Body of pancreas (tissue), 4 donors: ENCODE measurements at regions not wholly inside any gene's neighbourhood (a gene's known extent, or its start where the extent isn't known, plus 50 kb on each side); places are given as distances from the start of the nearest gene placed in this dataset.

ENCODE experiments used
- CTCF ChIP-seq, 7 experiments: fragments of 450-650 bp in 4 of 7; fragments of 200-600 bp in 3 of 7; sonication (generic) in 3 of 7; IDR thresholded peaks; one replicate each; pipeline ENCODE4 v1.5.1; 2016 to 2019; ENCODE audit warnings: antibody characterized with exemption in 7 of 7
- POLR2A ChIP-seq, 3 donors: fragments of 450-650 bp; IDR thresholded peaks; one replicate each; pipeline ENCODE4 v1.6.1; 2016; ENCODE audit warnings: antibody characterized with exemption in 3 of 3, mild to moderate bottlenecking in 2 of 3

DNA sequence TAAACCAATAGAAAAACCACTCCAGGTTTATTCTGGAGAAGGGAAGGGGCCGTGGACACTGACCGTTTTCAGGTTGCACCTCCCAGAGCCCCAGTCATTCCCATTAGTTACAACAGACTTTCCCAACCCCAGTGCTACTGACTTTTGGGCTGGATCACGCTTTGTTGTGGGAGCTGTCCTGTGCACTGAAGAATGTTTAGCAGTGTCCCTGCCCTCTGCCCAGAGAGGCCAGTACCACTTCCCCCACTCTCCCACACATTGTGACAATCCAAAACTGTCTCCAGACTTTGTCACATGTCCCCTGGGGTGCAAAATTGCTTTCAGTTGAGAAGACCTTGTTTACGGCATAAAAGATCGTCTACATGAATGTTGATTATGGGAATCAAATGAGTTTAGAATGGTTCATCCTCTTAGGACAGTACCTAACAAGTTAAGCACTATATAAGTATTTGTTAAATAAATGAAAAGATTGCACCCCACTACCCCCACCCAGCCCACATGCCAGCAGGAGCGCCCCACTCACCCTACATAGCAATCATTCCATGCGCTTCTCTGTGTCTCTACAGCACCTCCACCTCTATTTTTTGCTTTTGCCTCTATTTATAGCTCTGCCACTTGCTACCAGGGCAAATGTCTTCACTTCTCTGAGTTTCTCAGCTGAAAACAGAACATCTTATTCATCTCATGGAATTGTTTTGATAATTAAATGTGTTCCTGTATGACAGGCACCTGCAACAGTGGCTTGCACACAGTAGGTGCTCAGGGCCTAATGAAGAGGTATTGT, 104.9 kb downstream of the AXIN2 start:
- TF ChIP-seq CTCF (IDR thresholded peaks at IDR 0.05) (no peak), POLR2A (IDR thresholded peaks at IDR 0.05) (no peak)
